ENCODE measurements at regions not wholly inside any gene's neighbourhood (a gene's known extent, or its start where the extent isn't known, plus 50 kb on each side); places are given as distances from the start of the nearest gene placed in this dataset.
"Not testable (repeated sequence)": the region's sequence is repeated elsewhere in the genome, so short reads cannot be mapped to it uniquely, and the experiment has no call there.

DNA sequence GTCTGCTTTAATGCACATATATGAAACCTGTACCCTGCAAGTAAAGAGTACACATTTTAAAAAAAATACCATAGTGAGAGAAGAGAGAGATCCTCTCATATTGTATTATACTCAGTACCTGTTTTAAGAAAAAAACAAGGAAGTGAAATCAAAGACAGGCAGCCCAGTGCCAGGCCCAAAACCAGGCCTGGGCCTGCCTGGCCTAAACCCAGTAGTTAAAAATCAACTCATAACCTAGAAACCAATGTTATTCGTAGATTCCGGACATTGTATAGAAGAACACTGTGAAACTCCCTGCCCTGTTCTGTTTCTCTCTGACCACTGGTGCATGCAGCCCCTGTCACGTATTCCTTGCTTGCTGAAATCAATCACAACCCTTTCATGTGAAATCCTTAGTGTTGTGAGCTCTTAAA is 1078.0 kb upstream of the FAM98A start:
- TF ChIP-seq, protein P1, sequence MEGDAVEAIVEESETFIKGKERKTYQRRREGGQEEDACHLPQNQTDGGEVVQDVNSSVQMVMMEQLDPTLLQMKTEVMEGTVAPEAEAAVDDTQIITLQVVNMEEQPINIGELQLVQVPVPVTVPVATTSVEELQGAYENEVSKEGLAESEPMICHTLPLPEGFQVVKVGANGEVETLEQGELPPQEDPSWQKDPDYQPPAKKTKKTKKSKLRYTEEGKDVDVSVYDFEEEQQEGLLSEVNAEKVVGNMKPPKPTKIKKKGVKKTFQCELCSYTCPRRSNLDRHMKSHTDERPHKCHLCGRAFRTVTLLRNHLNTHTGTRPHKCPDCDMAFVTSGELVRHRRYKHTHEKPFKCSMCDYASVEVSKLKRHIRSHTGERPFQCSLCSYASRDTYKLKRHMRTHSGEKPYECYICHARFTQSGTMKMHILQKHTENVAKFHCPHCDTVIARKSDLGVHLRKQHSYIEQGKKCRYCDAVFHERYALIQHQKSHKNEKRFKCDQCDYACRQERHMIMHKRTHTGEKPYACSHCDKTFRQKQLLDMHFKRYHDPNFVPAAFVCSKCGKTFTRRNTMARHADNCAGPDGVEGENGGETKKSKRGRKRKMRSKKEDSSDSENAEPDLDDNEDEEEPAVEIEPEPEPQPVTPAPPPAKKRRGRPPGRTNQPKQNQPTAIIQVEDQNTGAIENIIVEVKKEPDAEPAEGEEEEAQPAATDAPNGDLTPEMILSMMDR (IDR thresholded peaks at IDR 0.05), result not testable (repeated sequence)
- not testable (repeated sequence) for TF ChIP-seq POLR2AphosphoS5 (IDR thresholded peaks at IDR 0.05)

Data from prostate gland (tissue), 2 donors.